ENCODE measurements at regions not wholly inside any gene's neighbourhood (a gene's known extent, or its start where the extent isn't known, plus 50 kb on each side); places are given as distances from the start of the nearest gene placed in this dataset.
"Not testable (repeated sequence)": the region's sequence is repeated elsewhere in the genome, so short reads cannot be mapped to it uniquely, and the experiment has no call there.

DNA sequence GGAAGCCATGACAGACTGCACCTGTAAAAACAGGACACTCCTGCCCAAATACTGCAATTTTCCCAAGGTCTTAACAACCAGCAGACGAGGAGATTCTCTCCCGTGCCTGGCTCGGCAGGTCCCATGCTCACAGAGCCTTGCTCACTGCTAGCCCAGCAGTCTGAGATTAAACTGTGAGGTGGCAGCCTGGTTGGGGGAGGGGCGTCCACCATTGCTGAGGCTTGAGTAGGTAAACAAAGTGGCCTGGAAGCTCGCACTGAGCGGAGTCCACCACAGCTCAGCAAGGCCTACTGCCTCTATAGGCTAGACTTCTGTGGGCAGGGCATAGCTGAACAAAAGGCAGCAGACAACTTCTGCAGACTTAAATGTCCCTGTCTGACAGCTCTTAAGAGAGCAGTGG lies 80.3 kb downstream of the ANXA5 start:
- not testable (repeated sequence) for H3K27ac ChIP-seq (replicated peaks); H3K4me3 ChIP-seq (replicated peaks; ENCODE audit: insufficient read depth, low read length); DNase-seq (ENCODE audit: low read depth in 1 of 2, low spot score in 1 of 2); H3K27me3 ChIP-seq (ENCODE audit: insufficient read depth, poor library complexity, severe bottlenecking)

DNA sequence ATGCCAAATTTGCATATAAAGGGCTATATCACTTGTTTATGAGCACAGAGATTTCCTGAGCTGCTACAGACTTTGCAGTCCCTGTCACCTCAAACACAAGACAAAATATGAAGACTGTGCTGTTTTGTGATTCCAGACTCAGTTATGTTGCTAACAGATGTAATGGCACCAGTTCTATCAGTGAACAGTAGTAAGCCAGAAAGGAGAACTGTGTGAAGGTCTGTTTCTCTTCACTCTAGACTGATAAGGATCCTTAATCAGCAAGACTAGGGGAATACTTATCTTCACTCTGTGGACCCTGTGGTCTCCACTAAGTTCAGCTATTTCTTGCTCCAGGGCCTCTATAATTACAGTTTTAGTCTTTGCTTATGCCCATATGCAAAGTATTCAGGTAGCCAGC lies 82.7 kb downstream of the ANXA5 start:
- Histone ChIP-seq H3K4me3 (replicated peaks; ENCODE audit: insufficient read depth, low read length) (no peak overlapping the region), H3K27ac (replicated peaks) (no peak overlapping the region), H3K27me3 (ENCODE audit: insufficient read depth, poor library complexity, severe bottlenecking) (no peaks in the 10 kb centered on the region)
- TF ChIP-seq, protein P1, sequence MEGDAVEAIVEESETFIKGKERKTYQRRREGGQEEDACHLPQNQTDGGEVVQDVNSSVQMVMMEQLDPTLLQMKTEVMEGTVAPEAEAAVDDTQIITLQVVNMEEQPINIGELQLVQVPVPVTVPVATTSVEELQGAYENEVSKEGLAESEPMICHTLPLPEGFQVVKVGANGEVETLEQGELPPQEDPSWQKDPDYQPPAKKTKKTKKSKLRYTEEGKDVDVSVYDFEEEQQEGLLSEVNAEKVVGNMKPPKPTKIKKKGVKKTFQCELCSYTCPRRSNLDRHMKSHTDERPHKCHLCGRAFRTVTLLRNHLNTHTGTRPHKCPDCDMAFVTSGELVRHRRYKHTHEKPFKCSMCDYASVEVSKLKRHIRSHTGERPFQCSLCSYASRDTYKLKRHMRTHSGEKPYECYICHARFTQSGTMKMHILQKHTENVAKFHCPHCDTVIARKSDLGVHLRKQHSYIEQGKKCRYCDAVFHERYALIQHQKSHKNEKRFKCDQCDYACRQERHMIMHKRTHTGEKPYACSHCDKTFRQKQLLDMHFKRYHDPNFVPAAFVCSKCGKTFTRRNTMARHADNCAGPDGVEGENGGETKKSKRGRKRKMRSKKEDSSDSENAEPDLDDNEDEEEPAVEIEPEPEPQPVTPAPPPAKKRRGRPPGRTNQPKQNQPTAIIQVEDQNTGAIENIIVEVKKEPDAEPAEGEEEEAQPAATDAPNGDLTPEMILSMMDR (IDR thresholded peaks at IDR 0.05; ENCODE audit: insufficient read depth, low read length) = no peak
- TF ChIP-seq GABPA (IDR thresholded peaks at IDR 0.05; ENCODE audit: low read depth) (no peak), POLR2AphosphoS5 (IDR thresholded peaks at IDR 0.05; ENCODE audit: low read depth) (no peak), SPI1 (IDR thresholded peaks at IDR 0.05; ENCODE audit: borderline replicate concordance, low read depth) (no peak)
- TF ChIP-seq, protein P2, sequence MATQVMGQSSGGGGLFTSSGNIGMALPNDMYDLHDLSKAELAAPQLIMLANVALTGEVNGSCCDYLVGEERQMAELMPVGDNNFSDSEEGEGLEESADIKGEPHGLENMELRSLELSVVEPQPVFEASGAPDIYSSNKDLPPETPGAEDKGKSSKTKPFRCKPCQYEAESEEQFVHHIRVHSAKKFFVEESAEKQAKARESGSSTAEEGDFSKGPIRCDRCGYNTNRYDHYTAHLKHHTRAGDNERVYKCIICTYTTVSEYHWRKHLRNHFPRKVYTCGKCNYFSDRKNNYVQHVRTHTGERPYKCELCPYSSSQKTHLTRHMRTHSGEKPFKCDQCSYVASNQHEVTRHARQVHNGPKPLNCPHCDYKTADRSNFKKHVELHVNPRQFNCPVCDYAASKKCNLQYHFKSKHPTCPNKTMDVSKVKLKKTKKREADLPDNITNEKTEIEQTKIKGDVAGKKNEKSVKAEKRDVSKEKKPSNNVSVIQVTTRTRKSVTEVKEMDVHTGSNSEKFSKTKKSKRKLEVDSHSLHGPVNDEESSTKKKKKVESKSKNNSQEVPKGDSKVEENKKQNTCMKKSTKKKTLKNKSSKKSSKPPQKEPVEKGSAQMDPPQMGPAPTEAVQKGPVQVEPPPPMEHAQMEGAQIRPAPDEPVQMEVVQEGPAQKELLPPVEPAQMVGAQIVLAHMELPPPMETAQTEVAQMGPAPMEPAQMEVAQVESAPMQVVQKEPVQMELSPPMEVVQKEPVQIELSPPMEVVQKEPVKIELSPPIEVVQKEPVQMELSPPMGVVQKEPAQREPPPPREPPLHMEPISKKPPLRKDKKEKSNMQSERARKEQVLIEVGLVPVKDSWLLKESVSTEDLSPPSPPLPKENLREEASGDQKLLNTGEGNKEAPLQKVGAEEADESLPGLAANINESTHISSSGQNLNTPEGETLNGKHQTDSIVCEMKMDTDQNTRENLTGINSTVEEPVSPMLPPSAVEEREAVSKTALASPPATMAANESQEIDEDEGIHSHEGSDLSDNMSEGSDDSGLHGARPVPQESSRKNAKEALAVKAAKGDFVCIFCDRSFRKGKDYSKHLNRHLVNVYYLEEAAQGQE (IDR thresholded peaks at IDR 0.05; ENCODE audit: insufficient replicate concordance, low read depth) = no peak
- no peak for DNase-seq (ENCODE audit: low read depth in 1 of 2, low spot score in 1 of 2)

DNA sequence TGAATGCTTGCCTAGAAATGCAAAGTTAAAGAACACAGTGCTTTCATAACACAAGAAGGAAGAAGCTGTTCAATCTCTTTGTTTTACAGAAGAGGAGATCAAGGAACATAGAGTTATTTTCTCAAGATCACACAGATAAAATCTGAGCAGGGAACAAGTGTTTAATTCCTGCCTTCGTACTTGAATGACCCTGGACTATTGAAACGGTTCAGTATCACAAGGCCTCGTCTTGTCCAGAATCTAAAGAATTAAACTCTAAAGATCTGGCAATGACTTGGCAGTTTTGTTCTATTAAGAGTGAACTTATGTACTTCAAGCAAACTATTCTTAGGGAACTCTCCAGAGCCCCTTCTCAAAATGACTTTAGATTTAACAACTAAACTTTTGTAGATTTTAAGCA lies 97.7 kb downstream of the ANXA5 start:
- Histone ChIP-seq H3K27ac (replicated peaks) (no peak overlapping the region), H3K4me3 (replicated peaks; ENCODE audit: insufficient read depth, low read length) (no peak overlapping the region), H3K27me3 (ENCODE audit: insufficient read depth, poor library complexity, severe bottlenecking) (no peaks in the 10 kb centered on the region)
- no peak for DNase-seq (ENCODE audit: low read depth in 1 of 2, low spot score in 1 of 2)
- TF ChIP-seq SPI1 (IDR thresholded peaks at IDR 0.05; ENCODE audit: borderline replicate concordance, low read depth) = no peak
- no peak for TF ChIP-seq POLR2AphosphoS5 (IDR thresholded peaks at IDR 0.05; ENCODE audit: low read depth)
- TF ChIP-seq, protein P1 (IDR thresholded peaks at IDR 0.05; ENCODE audit: insufficient read depth, low read length) = no peak
- no peak for TF ChIP-seq GABPA (IDR thresholded peaks at IDR 0.05; ENCODE audit: low read depth)

DNA sequence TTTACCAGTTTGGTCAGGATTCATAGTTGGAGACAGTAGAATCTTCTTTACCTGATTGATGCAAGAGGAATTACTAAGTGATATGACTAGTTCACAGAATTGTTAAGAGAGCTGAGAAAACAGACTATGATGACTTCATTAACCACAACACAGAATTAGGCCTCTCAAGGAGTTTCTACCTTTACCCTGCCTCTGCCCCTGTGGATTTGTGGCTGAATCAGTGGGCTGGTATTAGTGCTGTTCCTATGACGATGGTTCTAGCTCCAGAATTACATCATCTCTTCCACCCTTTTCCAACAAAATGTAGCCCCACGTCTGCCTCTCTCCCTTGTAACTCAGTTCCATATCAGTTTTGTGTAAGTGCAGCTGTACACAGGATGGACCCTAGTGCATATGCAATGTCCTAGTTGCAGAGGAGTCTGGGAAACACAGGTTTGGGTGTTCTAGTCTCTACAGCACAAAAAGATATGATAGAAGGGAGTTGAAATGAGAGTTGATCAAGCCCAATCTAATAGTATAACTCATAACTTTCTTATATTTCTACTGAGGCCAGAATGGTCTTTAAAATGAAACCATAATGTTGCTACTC lies 99.3 kb downstream of the ANXA5 start:
- TF ChIP-seq, protein P1 (IDR thresholded peaks at IDR 0.05; ENCODE audit: insufficient read depth, low read length) = no peak
- TF ChIP-seq GABPA (IDR thresholded peaks at IDR 0.05; ENCODE audit: low read depth) = no peak
- TF ChIP-seq, protein P2 (IDR thresholded peaks at IDR 0.05; ENCODE audit: insufficient replicate concordance, low read depth) = no peak
- no peak for DNase-seq (ENCODE audit: low read depth in 1 of 2, low spot score in 1 of 2)
- H3K27me3 ChIP-seq (ENCODE audit: insufficient read depth, poor library complexity, severe bottlenecking) = no peaks in the 10 kb centered on the region
- H3K27ac ChIP-seq (replicated peaks) = no peak overlapping the region
- H3K4me3 ChIP-seq (replicated peaks; ENCODE audit: insufficient read depth, low read length) = no peak overlapping the region

Measured in HL-60 (cell line).